ENCODE measurements at regions not wholly inside any gene's neighbourhood (a gene's known extent, or its start where the extent isn't known, plus 50 kb on each side); places are given as distances from the start of the nearest gene placed in this dataset.

GRCh38 chr16:86876499-86876898 lies 298.1 kb downstream of the FOXL1 start:
- CTCF ChIA-PET = no interaction called here
- no peak overlapping the region for H3K27ac ChIP-seq
- POLR2A ChIA-PET (ENCODE audit: low non-redundant PET) = no interaction called here
- DNase-seq (ENCODE audit: low spot score) = no peak
- no peak for TF ChIP-seq CTCF (conservative IDR thresholded peaks at IDR 0.05; ENCODE audit: low read depth)

- no peak for TF ChIP-seq CTCF (conservative IDR thresholded peaks at IDR 0.05; ENCODE audit: low read depth)
- H3K27ac ChIP-seq = no peak overlapping the region
- POLR2A ChIA-PET (ENCODE audit: low non-redundant PET) = no interaction called here
- DNase-seq (ENCODE audit: low spot score) = no peak
- CTCF ChIA-PET = no interaction called here
These were observed 298.8 kb downstream of the FOXL1 start for GRCh38 chr16:86877108-86877507.

- ChIA-PET POLR2A (ENCODE audit: low non-redundant PET) (no interaction called here), CTCF (no interaction called here)
- H3K27ac ChIP-seq = no peak overlapping the region
- TF ChIP-seq CTCF (conservative IDR thresholded peaks at IDR 0.05; ENCODE audit: low read depth) = no peak
- DNase-seq (ENCODE audit: low spot score) = no peak
These were observed 299.5 kb downstream of the FOXL1 start for GRCh38 chr16:86877835-86878234.

GRCh38 chr16:86878236-86879080 lies 300.1 kb downstream of the FOXL1 start:
- no peak for DNase-seq (ENCODE audit: low spot score)
- CTCF ChIA-PET = no interaction called here
- TF ChIP-seq CTCF (conservative IDR thresholded peaks at IDR 0.05; ENCODE audit: low read depth) = no peak
- POLR2A ChIA-PET (ENCODE audit: low non-redundant PET) = no interaction called here
- no peak overlapping the region for H3K27ac ChIP-seq

- ChIA-PET POLR2A (ENCODE audit: low non-redundant PET) (no interaction called here), CTCF (interaction anchor here (0.6 kb wide), 1 partner anchor 113 kb away, joined by 3 read pairs; no protein-coding TSS in a partner anchor)
- no peak for TF ChIP-seq CTCF (conservative IDR thresholded peaks at IDR 0.05; ENCODE audit: low read depth)
- H3K27ac ChIP-seq = no peak overlapping the region
- DNase-seq (ENCODE audit: low spot score) = no peak
These were observed 300.9 kb downstream of the FOXL1 start for GRCh38 chr16:86879268-86879667.

GRCh38 chr16:86880316-86881117 lies 302.2 kb downstream of the FOXL1 start:
- no peak for DNase-seq (ENCODE audit: low spot score)
- no peak for TF ChIP-seq CTCF (conservative IDR thresholded peaks at IDR 0.05; ENCODE audit: low read depth)
- H3K27ac ChIP-seq = no peak overlapping the region
- ChIA-PET CTCF (no interaction called here), POLR2A (ENCODE audit: low non-redundant PET) (no interaction called here)

Measured in RWPE1 (cell line).